Mucosa of descending colon (tissue), 3 donors: ENCODE measurements at regions not wholly inside any gene's neighbourhood (a gene's known extent, or its start where the extent isn't known, plus 50 kb on each side); places are given as distances from the start of the nearest gene placed in this dataset.

Experiments
- ATAC-seq: fragments of 200-7000 bp; cut with Tn5 transposase; one replicate; pipeline ENCODE4 v1.9.1; 2020; ENCODE audit warnings: mild to moderate bottlenecking, moderate library complexity
- DNase-seq, 3 donors: peaks; one replicate each; pipeline ENCODE4 v3.0.0-alpha.2; 2020
- H3K36me3 ChIP-seq: fragments of 200-600 bp; one replicate; pipeline ENCODE4 v1.8.0; 2021; ENCODE audit warnings: low read depth, mild to moderate bottlenecking
- H3K4me1 ChIP-seq: fragments of 200-600 bp; one replicate; pipeline ENCODE4 v1.8.0; 2021; ENCODE audit warnings: low read depth, mild to moderate bottlenecking
- H3K4me3 ChIP-seq: fragments of 200-600 bp; one replicate; pipeline ENCODE4 v1.8.0; 2021; ENCODE audit warnings: mild to moderate bottlenecking
- H3K9me3 ChIP-seq: fragments of 200-600 bp; one replicate; pipeline ENCODE4 v1.8.0; 2021; ENCODE audit warnings: mild to moderate bottlenecking
- CTCF ChIP-seq: fragments of 200-600 bp; IDR thresholded peaks from one replicate; pipeline ENCODE4 v1.8.0; 2022; ENCODE audit warnings: antibody characterized with exemption, mild to moderate bottlenecking
- intact Hi-C, 2 donors: fragments of 100-400 bp; cut with DNase I in 1 of 2; cut with micrococcal nuclease in 1 of 2; formaldehyde crosslinking; loops; one replicate each; pipeline versions ENCODE4 v1.11.0 to v1.11.1; 2022; cut with DNase I, micrococcal nuclease
- donor health status: DM: no; HTN: no; CAD: no; lungs with moderate emphysema.
- donor health status: DM: no; HTN: no; CAD: no.
- donor health status: DM: no; HTN: yes; CAD: no.

GRCh38 chr7:153496257-153496656 lies 555.9 kb upstream of the DPP6 start:
- H3K4me1 ChIP-seq, result no peaks in the 10 kb centered on the region
- intact Hi-C loops, result no loop called here
- H3K36me3 ChIP-seq, result no peaks in the 10 kb centered on the region
- TF ChIP-seq CTCF, result no peak
- ATAC-seq (no peak), DNase-seq (no peak)
- H3K4me3 ChIP-seq, result no peak overlapping the region
- H3K9me3 ChIP-seq, result peaks cover 19% of the 10 kb centered on the region

GRCh38 chr7:153503093-153503492 lies 549.1 kb upstream of the DPP6 start:
- intact Hi-C loops, result no loop called here
- DNase-seq (no peak), ATAC-seq (no peak)
- H3K36me3 ChIP-seq, result no peaks in the 10 kb centered on the region
- TF ChIP-seq CTCF, result no peak
- H3K4me3 ChIP-seq, result no peak overlapping the region
- H3K4me1 ChIP-seq, result no peaks in the 10 kb centered on the region
- peaks cover 7% of the 10 kb centered on the region for H3K9me3 ChIP-seq

GRCh38 chr7:153504288-153505075 lies 547.7 kb upstream of the DPP6 start:
- intact Hi-C loops, result no loop called here
- Histone ChIP-seq H3K4me3 (no peak overlapping the region), H3K9me3 (peaks cover 7% of the 10 kb centered on the region), H3K4me1 (no peaks in the 10 kb centered on the region), H3K36me3 (no peaks in the 10 kb centered on the region)
- TF ChIP-seq CTCF, result no peak
- ATAC-seq (no peak), DNase-seq (no peak)

GRCh38 chr7:153507885-153508284 lies 544.3 kb upstream of the DPP6 start:
- no peak for ATAC-seq
- Histone ChIP-seq H3K36me3 (no peaks in the 10 kb centered on the region), H3K9me3 (peaks cover 5% of the 10 kb centered on the region), H3K4me1 (no peaks in the 10 kb centered on the region), H3K4me3 (no peak overlapping the region)
- intact Hi-C loops, result no loop called here
- DNase-seq, result no peak
- no peak for TF ChIP-seq CTCF

GRCh38 chr7:153509768-153510167 lies 542.4 kb upstream of the DPP6 start:
- intact Hi-C loops, result no loop called here
- TF ChIP-seq CTCF, result no peak
- DNase-seq (no peak), ATAC-seq (no peak)
- Histone ChIP-seq H3K4me1 (no peaks in the 10 kb centered on the region), H3K9me3 (peaks cover 5% of the 10 kb centered on the region), H3K4me3 (no peak overlapping the region), H3K36me3 (no peaks in the 10 kb centered on the region)
